Duodenal mucosa (tissue), 2 donors: ENCODE measurements at regions not wholly inside any gene's neighbourhood (a gene's known extent, or its start where the extent isn't known, plus 50 kb on each side); places are given as distances from the start of the nearest gene placed in this dataset.
A peak's percentile ranks its signal among the peaks of the same experiment; 100 is the strongest.

Source experiments
- H3K27ac ChIP-seq: one replicate; pipeline ENCODE4 v1.7.0; 2013; ENCODE audit warnings: low read depth, low read length
- H3K27me3 ChIP-seq, 2 donors: one replicate each; pipeline ENCODE4 v1.7.0; 2013; ENCODE audit warnings: low read length in 2 of 2, control low read depth in 1 of 2; ENCODE audit not compliant: insufficient read depth in 2 of 2, control insufficient read depth in 1 of 2
- H3K36me3 ChIP-seq, 2 donors: one replicate each; pipeline ENCODE4 v1.7.0; 2013; ENCODE audit warnings: low read length in 2 of 2, control low read depth in 1 of 2; ENCODE audit not compliant: insufficient read depth in 2 of 2, control insufficient read depth in 1 of 2
- H3K4me1 ChIP-seq, 2 donors: one replicate each; pipeline ENCODE4 v1.7.0; 2013; ENCODE audit warnings: low read length in 2 of 2, control low read depth in 1 of 2; ENCODE audit not compliant: insufficient read depth in 2 of 2, control insufficient read depth in 1 of 2
- H3K4me3 ChIP-seq, 2 donors: one replicate each; pipeline ENCODE4 v1.7.0; 2013; ENCODE audit warnings: low read length in 2 of 2, low read depth in 1 of 2
- H3K9ac ChIP-seq, 2 donors: one replicate each; pipeline ENCODE4 v1.7.0; 2013; ENCODE audit warnings: low read length in 2 of 2, low read depth in 1 of 2
- H3K9me3 ChIP-seq, 2 donors: one replicate each; pipeline ENCODE4 v1.7.0; 2013; ENCODE audit warnings: low read length in 2 of 2, control low read depth in 1 of 2; ENCODE audit not compliant: control insufficient read depth in 1 of 2

GRCh38 chr4:123609829-123610228, 213.2 kb downstream of the SPRY1 start:
- Histone ChIP-seq H3K9me3 (no peaks in the 10 kb centered on the region), H3K4me3 (no peak overlapping the region), H3K27me3 (no peaks in the 10 kb centered on the region)

GRCh38 chr4:123613586-123614344, 217.2 kb downstream of the SPRY1 start:
- Histone ChIP-seq H3K4me3 (no peak overlapping the region), H3K27me3 (no peaks in the 10 kb centered on the region), H3K9me3 (no peaks in the 10 kb centered on the region), H3K9ac (no peak overlapping the region), H3K4me1 (peaks cover 0 to 16% of the 10 kb centered on the region in 2 donors), H3K27ac (no peak overlapping the region), H3K36me3 (no peaks in the 10 kb centered on the region)

More at GRCh38 chr4:123609829-123610228, 213.2 kb downstream of the SPRY1 start:
- Histone ChIP-seq H3K27ac (no peak overlapping the region), H3K9ac (no peak overlapping the region), H3K4me1 (peaks cover 5 to 9% of the 10 kb centered on the region in 2 donors), H3K36me3 (no peaks in the 10 kb centered on the region)

- no peaks in the 10 kb centered on the region for H3K36me3 ChIP-seq
- no peaks in the 10 kb centered on the region for H3K27me3 ChIP-seq
- H3K4me1 ChIP-seq: peaks cover 10 to 22% of the 10 kb centered on the region in 2 donors
- no peak overlapping the region for H3K9ac ChIP-seq
- no peak overlapping the region for H3K27ac ChIP-seq
- no peak overlapping the region for H3K4me3 ChIP-seq
- H3K9me3 ChIP-seq: no peaks in the 10 kb centered on the region
Measured at GRCh38 chr4:123615901-123616300, 219.3 kb downstream of the SPRY1 start.

GRCh38 chr4:123616951-123617461, 220.4 kb downstream of the SPRY1 start:
- Histone ChIP-seq H3K9me3 (no peaks in the 10 kb centered on the region), H3K4me3 (no peak overlapping the region), H3K9ac (no peak overlapping the region), H3K4me1 (peaks cover 10 to 26% of the 10 kb centered on the region in 2 donors), H3K27me3 (no peaks in the 10 kb centered on the region), H3K36me3 (no peaks in the 10 kb centered on the region), H3K27ac (peak overlapping the region; percentile 42)

- no peaks in the 10 kb centered on the region for H3K27me3 ChIP-seq
- H3K4me3 ChIP-seq: no peak overlapping the region
- H3K9ac ChIP-seq: no peak overlapping the region
- no peak overlapping the region for H3K27ac ChIP-seq
- H3K9me3 ChIP-seq: no peaks in the 10 kb centered on the region
- peaks cover 10 to 26% of the 10 kb centered on the region in 2 donors for H3K4me1 ChIP-seq
- H3K36me3 ChIP-seq: no peaks in the 10 kb centered on the region
Measured at GRCh38 chr4:123617791-123618190, 221.2 kb downstream of the SPRY1 start.

- Histone ChIP-seq H3K9ac (no peak overlapping the region), H3K4me1 (peaks cover 10 to 26% of the 10 kb centered on the region in 2 donors), H3K27me3 (no peaks in the 10 kb centered on the region), H3K36me3 (no peaks in the 10 kb centered on the region), H3K9me3 (no peaks in the 10 kb centered on the region), H3K4me3 (no peak overlapping the region), H3K27ac (no peak overlapping the region)
Measured at GRCh38 chr4:123618606-123619005, 222.0 kb downstream of the SPRY1 start.

GRCh38 chr4:123619326-123619725, 222.7 kb downstream of the SPRY1 start:
- H3K27me3 ChIP-seq: no peaks in the 10 kb centered on the region
- no peak overlapping the region for H3K27ac ChIP-seq
- no peak overlapping the region for H3K4me3 ChIP-seq
- H3K4me1 ChIP-seq: peaks cover 10 to 26% of the 10 kb centered on the region in 2 donors
- H3K9ac ChIP-seq: no peak overlapping the region
- no peaks in the 10 kb centered on the region for H3K9me3 ChIP-seq
- no peaks in the 10 kb centered on the region for H3K36me3 ChIP-seq

- Histone ChIP-seq H3K27ac (no peak overlapping the region), H3K27me3 (no peaks in the 10 kb centered on the region)
Measured at GRCh38 chr4:123619895-123620294, 223.3 kb downstream of the SPRY1 start.

DNA sequence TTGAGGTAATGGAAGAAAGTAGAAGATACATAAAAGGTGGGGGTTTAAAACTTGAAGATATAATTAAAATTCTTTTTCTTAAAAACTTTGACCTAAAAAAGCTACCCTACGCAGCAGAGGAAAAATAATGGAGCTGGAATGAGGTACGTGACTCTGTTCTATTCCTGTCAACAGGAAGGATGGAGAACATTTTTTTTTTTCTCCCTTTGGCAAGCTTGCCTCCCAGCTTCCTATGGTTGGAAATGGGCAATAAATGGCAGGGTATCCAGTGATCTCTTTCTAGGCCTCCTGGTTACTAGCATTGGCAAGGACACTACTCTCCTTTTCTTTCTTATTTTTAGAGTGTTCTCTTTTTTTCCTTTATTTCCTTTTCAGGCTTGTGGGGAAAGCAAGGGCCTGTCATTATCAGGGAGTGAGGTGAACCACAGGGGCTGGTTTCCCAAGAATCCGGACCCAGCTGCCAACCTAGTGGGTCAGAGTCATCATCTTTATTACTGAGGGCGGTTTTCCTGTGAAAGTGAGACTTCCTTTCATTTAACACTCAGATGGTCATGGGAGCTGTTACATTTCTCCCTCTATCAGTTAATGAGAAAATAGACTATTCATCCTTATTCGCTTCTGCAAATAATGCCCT, 224.6 kb downstream of the SPRY1 start:
- Histone ChIP-seq H3K4me3 (no peak overlapping the region), H3K36me3 (no peaks in the 10 kb centered on the region), H3K9ac (no peak overlapping the region), H3K9me3 (no peaks in the 10 kb centered on the region), H3K27ac (no peak overlapping the region), H3K4me1 (peaks cover 10 to 26% of the 10 kb centered on the region in 2 donors), H3K27me3 (no peaks in the 10 kb centered on the region)

More at GRCh38 chr4:123619895-123620294, 223.3 kb downstream of the SPRY1 start:
- Histone ChIP-seq H3K4me3 (no peak overlapping the region), H3K9ac (no peak overlapping the region), H3K9me3 (no peaks in the 10 kb centered on the region), H3K36me3 (no peaks in the 10 kb centered on the region), H3K4me1 (peaks cover 10 to 26% of the 10 kb centered on the region in 2 donors)

DNA sequence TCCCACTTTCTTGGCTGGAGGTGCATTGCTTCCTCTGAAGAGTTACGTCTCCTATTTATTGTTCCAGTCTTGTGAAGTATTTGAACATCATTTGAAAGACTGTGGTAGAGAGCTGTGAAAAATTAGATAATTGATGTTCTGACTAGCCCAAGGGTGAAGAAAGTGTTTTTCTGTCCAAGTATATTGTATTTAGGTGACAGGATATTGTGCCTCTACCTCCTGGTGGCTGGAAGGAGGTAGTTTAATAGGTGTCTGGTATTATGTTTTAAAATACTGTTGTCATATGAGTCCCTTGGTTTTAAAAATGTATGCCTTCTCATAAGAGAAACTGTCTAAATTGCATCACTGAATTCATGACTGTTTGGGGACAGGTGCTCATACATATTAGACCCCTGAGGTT, 226.0 kb downstream of the SPRY1 start:
- H3K27me3 ChIP-seq: no peaks in the 10 kb centered on the region
- H3K4me3 ChIP-seq: no peak overlapping the region
- no peaks in the 10 kb centered on the region for H3K9me3 ChIP-seq
- H3K36me3 ChIP-seq: no peaks in the 10 kb centered on the region
- H3K9ac ChIP-seq: no peak overlapping the region
- H3K4me1 ChIP-seq: peaks cover 10 to 13% of the 10 kb centered on the region in 2 donors
- no peak overlapping the region for H3K27ac ChIP-seq
